ENCODE measurements at regions not wholly inside any gene's neighbourhood (a gene's known extent, or its start where the extent isn't known, plus 50 kb on each side); places are given as distances from the start of the nearest gene placed in this dataset.
"Not testable (repeated sequence)": the region's sequence is repeated elsewhere in the genome, so short reads cannot be mapped to it uniquely, and the experiment has no call there.

DNA sequence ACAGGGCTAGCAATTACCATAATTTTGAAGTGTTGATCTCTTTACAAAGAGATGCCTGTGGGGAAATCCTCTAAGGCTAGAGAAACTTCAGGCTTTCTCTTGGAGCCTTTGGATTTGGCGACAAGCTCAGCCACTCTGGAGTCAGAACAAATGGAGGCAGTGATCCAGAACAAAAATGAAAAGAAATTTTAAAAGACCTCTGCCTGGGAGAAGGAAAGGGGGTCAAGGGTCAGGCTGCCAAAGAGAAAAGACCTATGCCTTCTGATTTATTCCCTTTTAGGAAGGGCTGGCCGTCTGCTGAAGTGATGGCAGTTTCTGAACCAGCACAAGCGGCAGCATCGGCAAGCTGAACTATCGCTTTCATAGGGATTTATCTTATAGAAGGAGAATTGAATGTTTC, 140.8 kb upstream of the SFRP2 start:
- DNase-seq = no peak

DNA sequence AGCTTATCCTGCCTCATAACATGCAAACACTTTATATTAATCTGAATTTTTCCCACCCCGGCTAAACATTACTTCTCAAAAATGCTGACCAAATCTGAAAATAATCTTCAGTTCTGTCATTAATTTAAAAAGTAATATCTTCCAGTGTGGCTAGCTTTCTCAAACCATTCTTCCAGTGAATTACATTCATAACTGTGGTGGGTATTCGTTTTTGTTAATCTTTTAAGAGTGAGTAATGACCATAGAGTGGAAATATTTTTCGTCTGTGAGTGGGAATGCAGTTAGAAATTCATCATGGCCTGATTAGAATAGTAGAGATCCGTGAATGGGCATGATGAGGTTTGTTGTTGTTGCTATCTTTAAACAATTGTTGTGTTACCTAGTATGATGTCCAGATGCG, 138.6 kb upstream of the SFRP2 start:
- DNase-seq = no peak

DNA sequence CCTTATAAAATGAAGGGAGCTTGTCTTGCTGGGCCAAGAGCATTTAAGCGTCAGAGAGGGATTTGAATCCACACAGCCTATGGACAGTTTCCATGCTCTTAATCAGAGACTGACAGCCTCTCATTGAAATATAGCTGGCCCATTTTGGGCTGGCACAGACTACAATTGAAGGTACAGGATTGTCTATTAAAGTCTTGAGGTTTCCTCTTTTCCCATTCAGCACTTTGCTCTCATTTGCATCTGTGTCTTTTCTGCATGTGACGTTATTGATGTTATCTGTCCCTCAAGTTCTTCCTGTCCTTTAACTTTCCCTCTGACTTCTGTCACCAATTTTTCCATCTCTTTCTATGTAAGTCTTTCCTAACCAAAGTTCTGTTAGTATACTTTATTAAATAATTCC, 133.3 kb upstream of the SFRP2 start:
- no peak for DNase-seq

DNA sequence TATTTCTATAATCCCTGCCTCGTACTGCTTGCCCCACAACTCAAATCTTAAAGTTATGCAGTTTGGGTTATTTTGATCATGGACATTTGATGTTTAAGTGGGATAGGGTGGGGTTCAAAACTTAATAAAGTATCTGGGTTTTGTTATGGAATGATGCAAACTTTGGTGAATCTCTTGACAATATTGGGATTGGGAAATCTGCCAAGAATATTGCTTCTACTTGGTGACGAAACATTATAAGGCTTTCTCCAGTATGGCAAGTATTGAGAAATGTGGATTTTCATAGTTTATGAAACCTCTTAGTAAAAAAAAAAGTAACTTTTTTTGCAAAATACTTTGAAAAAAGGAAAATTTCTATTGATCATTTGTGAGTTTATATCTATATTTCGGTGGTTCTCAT, 130.8 kb upstream of the SFRP2 start:
- DNase-seq = no peak

DNA sequence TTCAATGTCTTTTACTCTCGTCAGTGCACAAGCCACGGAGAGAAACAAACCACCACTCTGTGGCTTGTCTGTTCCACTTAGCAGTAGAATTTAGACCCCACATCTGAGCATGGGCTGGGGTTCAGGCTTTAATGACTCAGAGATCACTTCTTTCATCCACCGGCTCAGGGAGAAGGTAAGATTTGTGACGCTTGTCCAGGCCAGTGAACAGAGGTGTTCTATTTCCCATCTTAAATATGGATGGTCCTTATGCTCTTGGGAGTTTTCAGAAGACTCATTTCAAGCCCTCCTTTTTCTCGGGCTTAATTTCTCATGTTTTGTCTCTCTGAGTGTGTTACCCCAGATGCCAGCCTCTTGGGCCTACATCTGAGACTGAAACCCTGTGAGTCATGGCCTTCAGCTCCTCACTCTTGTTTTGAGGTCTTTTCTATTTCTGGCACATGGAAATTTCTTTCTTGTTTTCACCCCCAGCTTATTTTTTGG, 127.4 kb upstream of the SFRP2 start:
- no peak for DNase-seq

DNA sequence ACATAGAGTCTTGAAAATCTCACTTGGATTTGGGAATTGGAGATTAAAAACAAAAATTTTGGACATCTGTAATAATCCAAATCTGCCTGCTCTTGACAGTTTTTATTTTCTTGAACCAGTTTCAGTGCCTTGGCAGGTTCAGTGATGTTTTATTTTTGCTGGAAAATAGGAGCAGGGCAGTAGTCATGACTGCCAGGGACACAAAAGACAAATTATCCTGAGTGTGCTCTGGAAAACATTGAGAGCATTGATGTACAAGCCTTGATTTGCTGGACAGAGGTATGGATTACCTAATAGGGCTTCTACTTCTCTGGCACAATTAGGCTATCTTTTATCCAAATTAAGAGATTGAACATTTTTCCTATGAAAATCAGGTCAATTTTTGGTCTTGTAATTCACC, 123.4 kb upstream of the SFRP2 start:
- no peak for DNase-seq

DNA sequence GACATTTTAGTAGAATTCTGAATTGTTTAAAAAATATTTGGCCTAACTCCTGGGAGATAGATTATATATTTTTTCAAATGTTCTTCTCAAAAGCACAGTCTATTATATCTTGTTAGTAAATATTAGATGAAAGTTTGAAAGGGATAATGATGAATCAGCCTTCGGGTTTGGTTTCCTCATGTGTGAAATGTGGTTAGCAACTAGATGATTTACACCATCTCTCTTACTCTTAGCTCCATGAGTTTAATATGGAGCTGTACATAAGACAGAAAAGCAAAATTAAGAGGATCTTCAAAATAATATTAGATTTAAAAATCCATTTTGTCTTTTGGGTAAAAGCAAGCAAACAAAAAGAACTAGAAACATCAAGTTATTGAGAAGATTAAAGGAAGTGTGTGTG, 120.8 kb upstream of the SFRP2 start:
- DNase-seq = no peak

DNA sequence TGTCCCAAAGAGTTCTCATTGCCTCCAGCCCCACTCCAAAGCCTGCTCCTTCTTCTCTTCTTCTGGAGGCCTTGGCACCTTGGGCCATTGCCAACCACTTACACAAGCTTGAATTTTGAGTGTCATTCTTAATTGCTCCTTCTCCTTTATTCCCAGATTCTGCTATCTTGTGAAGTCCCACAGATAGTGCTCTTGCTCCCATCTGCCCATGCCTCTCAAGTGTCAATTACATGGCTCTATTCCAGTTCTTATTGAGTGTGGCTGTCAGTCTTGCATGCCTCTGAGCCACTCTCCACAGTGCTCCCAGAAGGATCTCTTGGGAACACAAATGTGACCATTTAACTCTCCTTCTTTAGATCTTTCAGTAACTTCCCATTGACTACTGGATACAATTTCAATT, 117.3 kb upstream of the SFRP2 start:
- no peak for DNase-seq

DNA sequence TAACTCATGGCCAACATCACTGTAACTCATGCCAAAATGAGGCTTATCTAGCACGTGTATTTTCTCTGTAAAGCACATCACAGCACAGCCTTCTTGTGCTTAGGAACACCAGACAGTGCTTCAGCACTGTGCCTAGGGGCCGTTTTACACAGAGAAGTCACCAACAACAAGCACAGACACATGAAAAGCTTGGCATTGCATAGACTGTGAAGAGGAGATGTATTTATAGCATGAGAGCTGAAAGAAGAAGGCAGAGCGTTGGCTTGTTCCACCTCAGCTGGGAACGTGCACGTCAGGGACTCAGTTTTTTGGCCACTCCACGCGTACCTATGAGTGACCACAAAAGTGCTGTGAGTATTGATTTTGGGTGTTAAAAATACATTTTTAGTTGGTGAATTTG, 116.3 kb upstream of the SFRP2 start:
- no peak for DNase-seq

DNA sequence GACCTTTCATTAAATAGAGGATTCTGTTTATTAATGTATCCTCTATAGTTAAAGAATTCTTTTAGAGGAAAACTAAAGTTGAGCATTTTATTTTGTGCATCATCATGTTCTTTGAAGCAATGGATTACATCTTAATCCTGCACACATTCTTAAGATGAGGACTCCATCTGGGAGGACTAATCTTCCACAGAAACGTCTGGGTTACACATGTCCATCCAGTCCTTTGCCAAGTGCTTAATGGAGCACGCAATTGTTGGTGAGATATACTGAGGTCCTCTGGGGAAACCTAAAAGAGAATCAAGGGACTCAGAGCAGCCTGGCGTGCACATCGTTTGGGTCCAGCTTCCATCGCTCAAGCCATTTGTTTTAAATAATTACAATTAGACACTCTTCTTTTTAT, 115.1 kb upstream of the SFRP2 start:
- no peak for DNase-seq

DNA sequence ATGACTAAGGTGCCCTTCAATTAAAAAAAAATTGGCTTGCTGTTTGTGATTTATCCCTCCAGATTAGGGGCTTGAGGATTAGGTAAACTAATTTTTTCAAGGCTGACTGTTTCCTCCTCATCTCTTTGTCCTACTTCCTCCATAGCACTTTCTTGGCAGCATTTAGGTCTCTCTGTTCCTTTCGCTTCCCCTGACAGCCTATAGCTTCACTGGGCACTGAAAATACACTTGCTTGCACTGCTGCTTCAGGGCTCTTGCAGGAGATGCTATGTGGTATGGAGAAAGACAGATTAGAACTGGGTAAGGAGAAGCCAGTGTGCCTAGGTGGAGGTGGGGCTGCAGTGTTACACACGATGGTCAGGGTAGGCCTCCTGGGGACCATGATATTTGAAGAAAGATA, 112.3 kb upstream of the SFRP2 start:
- DNase-seq = no peak

DNA sequence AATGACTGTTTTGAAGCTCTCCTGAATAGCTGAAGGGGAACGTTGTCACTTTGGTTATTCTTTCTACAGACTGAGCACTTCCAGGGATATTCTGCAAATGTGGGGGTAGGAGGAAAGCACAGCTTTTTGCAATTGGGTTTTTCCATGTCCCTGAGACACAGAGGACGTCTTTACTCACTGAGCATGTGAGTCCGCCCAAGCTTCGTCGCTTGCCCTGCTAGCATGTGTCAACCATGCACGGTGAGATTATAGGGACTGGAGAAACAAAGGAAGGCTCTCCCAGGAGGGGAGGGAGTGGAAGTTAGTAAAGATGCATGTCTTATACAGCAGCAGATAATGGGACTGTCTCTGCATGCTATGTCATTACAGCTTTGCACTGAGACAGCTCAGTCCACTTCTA, 111.5 kb upstream of the SFRP2 start:
- DNase-seq = no peak

DNA sequence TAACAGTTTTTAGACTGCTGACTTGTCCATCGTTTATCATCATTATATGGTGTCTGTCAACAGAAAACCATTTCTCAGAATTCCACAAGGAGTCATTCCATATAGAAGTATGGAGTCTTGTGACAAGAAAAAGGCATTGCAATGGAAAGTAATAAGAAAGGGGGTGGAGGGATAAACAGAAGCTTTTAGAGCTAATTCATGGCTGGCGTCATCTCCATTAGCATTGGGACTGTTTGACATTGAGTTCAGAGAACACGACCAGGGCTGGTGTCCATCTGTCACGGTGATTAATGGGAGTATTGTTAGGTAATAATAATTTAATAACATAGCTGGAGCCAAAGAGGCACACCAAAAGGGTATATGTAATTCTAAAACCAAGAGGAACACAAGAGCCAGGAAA, 101.9 kb upstream of the SFRP2 start:
- DNase-seq = no peak

DNA sequence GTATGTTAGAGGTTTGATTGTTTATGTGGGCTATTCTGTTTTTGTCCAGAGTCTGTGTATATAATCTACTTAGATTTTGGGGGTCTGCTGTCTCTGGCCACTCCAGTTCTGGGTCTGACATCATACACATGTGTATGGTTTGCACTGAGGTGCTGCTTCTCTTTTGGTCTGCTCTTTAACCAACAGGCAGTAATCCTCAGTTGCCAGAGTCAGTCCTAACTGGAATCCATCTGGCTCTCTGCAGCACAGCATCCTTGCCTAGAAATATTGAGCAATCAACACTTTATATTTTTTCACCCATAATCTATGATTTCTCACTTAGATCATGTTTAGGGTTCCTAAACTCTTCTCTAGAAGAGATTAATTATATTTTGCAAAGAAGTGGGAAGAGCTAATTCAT, 98.3 kb upstream of the SFRP2 start:
- DNase-seq = no peak

DNA sequence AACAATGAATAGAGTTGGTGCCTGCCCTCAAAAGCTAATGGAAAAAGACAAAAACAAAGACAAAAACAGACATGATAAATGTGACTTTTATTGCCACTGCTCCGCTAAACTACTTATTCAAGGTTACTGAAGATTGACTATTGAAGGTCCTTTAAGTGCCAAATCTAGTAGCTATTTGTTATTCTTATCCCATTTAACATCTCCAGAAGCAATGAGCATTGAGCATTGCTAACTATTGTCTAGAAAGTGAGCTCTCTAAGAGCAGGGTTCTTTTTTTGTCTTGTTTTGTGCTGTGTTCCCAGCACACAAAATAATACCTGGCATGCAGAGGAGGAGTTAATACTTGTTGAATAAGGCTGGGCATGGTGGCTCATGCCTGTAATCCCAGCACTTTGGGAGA, 95.4 kb upstream of the SFRP2 start:
- DNase-seq = no peak

DNA sequence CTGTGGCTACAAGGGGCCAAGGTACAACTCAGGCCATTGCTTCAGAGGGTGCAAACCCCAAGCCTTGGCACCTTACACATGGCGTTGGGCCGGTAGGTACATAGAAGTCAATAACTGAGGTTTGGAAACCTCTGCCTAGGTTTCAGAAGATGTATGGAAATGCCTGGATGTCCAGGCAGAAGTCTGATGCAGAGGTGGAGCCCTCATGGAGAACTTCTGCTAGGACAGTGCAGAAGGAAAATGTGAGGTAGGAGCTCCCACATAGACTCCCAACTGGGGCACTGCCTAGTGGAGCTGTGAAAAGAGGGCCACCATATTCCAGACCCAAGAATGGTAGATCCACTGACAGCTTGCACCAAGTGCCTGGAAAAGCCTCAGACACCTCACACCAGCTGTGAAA, 92.1 kb upstream of the SFRP2 start:
- peak in 1 of 2 experiments; percentile 0 for DNase-seq

DNA sequence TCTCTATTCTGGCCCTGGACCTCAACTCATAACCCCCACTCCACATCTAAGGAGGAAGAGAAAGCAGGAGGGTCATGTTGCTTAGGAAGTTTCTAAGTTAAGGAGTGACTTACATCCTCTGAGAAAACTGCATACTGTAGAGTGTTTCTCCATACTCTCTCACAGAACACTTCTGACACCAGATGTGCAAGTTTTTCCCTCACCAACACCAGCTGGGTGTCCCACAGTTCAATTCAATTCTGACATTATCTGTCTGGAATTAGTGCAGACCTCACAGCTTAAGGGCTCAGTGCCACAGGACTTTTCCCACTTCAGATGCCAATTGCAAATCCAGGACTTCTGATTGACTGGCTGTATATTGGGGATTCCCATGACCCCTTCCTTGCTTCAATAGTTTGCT, 89.0 kb upstream of the SFRP2 start:
- no peak for DNase-seq

DNA sequence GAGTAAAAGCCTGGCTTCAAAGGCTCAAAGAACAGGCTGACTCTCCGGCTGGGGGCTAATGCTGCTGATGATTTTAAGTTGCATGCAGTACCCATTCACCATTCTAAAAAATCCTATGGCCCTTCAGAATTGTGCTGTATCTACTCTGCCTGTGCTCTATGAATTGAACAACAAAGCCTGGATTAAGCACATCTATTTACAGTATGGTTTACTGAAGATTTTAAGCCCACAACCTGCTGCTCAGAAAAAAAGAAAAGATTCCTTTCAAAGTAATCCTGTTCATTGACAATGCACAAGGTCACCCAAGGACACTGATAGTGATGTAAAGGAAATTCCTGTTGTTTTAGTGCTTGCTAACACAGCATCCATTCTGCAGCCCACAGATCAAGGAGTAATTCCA, 84.9 kb upstream of the SFRP2 start:
- DNase-seq = no peak

DNA sequence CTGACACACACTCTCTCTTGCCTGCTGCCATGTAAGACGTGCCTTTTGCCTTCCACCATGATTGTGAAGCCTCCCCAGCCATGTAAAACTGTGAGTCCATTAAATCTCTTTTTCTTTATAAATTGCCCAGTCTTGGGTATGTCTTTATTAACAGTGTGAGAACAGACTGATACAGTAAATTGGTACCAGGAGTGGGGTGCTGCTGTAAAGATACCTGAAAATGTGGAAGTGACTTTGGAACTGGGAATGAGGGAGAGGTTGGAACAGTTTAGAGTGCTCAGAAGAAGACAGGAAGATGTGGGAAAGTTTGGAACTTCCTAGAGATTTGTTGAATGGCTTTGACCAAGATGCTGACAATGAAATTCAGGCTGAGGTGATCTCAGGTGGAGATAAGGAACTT, 77.9 kb upstream of the SFRP2 start:
- not testable (repeated sequence) for DNase-seq

DNA sequence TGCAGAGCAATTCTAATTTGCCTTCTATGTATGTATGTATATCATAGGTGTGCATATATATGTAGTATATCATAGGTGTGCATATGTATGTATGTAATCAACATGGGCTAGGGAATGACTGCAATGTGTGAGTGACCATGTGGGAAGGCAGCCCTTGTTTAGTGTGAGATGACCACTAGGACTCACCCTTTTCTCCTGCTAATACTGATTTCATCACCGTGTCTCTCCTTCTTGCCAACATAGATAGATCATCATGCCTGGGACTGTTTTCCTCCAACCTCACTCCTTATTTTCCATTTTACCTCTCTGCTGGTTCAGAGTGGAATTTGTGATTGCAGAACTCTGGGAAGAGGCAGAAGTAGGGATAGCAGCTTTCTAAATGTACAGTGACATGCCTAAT, 63.6 kb upstream of the SFRP2 start:
- no peak for DNase-seq

DNA sequence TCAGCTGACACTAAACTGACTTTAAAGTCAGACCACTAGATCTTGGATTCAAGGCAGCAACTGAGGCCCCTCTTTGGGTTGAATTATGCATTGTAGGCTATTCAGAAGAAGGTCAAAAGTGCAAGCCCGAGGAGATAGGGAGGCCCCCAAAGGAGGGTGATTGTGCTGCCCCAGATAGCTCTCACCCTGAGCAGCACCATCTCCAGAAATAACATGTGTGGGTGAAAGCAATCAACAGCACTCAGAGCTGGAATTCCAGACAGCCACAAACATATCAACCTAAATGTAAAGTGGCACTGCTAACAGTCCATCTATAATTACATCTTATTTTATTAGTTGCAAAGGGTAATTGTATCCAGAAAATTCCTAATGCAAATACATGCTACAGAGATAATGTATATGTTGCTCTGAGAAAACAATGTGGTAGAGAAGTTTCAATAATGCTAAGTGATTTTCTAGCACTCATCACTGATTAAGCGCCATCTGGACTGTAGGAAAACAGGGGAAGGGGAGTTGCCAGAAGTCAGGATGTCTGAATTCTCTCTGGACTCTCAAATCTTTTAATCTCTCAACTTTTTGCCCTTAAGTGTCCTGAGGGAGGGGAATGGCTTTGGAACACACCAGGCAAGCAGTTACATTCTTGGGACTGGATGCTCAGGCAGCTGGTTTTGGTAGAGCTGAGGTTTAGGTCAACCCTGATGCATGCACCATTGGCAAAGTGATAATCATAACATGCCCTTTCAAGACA, 61.8 kb upstream of the SFRP2 start:
- DNase-seq = peak in 1 of 2 experiments; percentile 4

DNA sequence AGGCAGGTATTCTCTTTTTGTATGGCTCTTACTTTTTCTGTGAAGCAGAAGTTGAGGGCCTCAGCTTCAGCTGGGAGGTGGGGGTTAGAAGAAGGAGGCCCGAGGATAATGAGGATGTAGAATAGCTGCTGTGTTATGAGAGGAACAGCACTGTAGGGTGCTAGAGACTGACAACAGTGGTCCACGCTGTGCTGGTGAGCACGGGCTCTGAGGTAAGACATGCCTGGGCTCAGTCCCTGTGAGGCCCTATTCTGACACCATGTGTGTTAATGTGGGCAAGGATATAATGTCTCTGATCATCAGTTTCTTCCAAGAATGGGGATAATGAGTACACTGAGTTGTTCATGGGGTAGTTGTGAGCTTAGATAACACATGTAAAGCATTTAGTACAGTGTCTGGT, 55.3 kb upstream of the SFRP2 start:
- no peak for DNase-seq
